Osteoblast (primary cell): ENCODE measurements at regions not wholly inside any gene's neighbourhood (a gene's known extent, or its start where the extent isn't known, plus 50 kb on each side); places are given as distances from the start of the nearest gene placed in this dataset.
"Not testable (repeated sequence)": the region's sequence is repeated elsewhere in the genome, so short reads cannot be mapped to it uniquely, and the experiment has no call there.

Source experiments
- DNase-seq: peaks from one replicate; pipeline ENCODE4 v3.0.0; 2011; ENCODE audit warnings: low spot score, mixed read lengths; ENCODE audit not compliant: insufficient read length; ENCODE audit errors: missing footprints
- H2AFZ ChIP-seq: 2 replicates; pipeline ENCODE4 v1.6.0; 2011; ENCODE audit warnings: mild to moderate bottlenecking, low read length
- H3K27ac ChIP-seq: 2 replicates; pipeline ENCODE4 v1.5.1; 2011; ENCODE audit warnings: mild to moderate bottlenecking, low read depth, low read length, moderate library complexity
- H3K27me3 ChIP-seq: 2 replicates; pipeline ENCODE4 v1.6.0; 2012; ENCODE audit warnings: mild to moderate bottlenecking, control low read depth, inconsistent platforms, low read length, moderate library complexity; ENCODE audit not compliant: insufficient read depth
- H3K36me3 ChIP-seq: 2 replicates; pipeline ENCODE4 v1.5.1; 2011; ENCODE audit warnings: mild to moderate bottlenecking, low read length, control low read depth, moderate library complexity; ENCODE audit not compliant: insufficient read depth
- H3K4me1 ChIP-seq: 2 replicates; pipeline ENCODE4 v1.5.1; 2011; ENCODE audit warnings: mild to moderate bottlenecking, low read length, control low read depth, moderate library complexity; ENCODE audit not compliant: insufficient read depth
- H3K4me2 ChIP-seq: 2 replicates; pipeline ENCODE4 v1.6.0; 2011; ENCODE audit warnings: mild to moderate bottlenecking, low read length; ENCODE audit not compliant: insufficient read depth
- H3K4me3 ChIP-seq: fragments of 200-600 bp; sonication (generic); 3 replicates; pipeline ENCODE4 v1.5.1; 2012; ENCODE audit warnings: mild to moderate bottlenecking, low read length, inconsistent platforms; ENCODE audit not compliant: insufficient read depth
- H3K79me2 ChIP-seq: 2 replicates; pipeline ENCODE4 v1.6.0; 2012; ENCODE audit warnings: mild to moderate bottlenecking, low read length, control low read depth, inconsistent platforms; ENCODE audit not compliant: insufficient read depth
- H3K9me3 ChIP-seq: 2 replicates; pipeline ENCODE4 v1.5.1; 2011; ENCODE audit warnings: low read depth, low read length, control low read depth
- H4K20me1 ChIP-seq: 2 replicates; pipeline ENCODE4 v1.6.0; 2012; ENCODE audit warnings: mild to moderate bottlenecking, low read length, control low read depth; ENCODE audit not compliant: insufficient read depth

- not testable (repeated sequence) for H3K36me3 ChIP-seq, H2AFZ ChIP-seq, H3K79me2 ChIP-seq, DNase-seq, H3K4me3 ChIP-seq, H3K27ac ChIP-seq, H3K4me1 ChIP-seq, H3K9me3 ChIP-seq, H4K20me1 ChIP-seq, H3K4me2 ChIP-seq, H3K27me3 ChIP-seq
Measured at GRCh38 chr10:38242061-38242649, 148.0 kb downstream of the ZNF37A start.

GRCh38 chr10:38248113-38248512, 154.0 kb downstream of the ZNF37A start:
- not testable (repeated sequence) for H3K4me3 ChIP-seq, H3K27ac ChIP-seq, H3K4me1 ChIP-seq, H3K36me3 ChIP-seq, H3K4me2 ChIP-seq, H4K20me1 ChIP-seq, DNase-seq, H3K9me3 ChIP-seq, H2AFZ ChIP-seq, H3K79me2 ChIP-seq, H3K27me3 ChIP-seq

DNA sequence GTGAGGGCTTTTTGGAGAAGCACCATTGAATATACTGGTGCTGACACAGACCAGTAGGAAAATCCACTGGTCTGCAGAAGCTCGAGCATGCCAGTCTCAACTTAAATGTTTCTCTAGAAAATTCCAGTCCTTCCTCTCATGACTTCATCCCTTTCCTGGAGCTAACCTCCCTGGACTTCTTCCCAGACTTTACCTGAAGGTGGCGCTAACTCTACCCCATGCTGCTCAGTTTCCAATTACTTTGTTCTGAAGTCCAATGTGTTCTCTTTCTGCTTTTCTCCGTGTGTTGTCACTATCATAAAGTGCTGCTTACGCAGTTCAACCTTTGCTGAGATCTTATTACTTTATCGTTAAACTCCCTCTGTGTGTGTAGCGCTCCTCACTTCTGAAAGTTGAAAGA, 158.4 kb downstream of the ZNF37A start:
- H3K4me2 ChIP-seq, H3K27ac ChIP-seq, H3K27me3 ChIP-seq, H3K36me3 ChIP-seq, H2AFZ ChIP-seq, H3K79me2 ChIP-seq, H4K20me1 ChIP-seq, H3K9me3 ChIP-seq, DNase-seq, H3K4me3 ChIP-seq, H3K4me1 ChIP-seq: not testable (repeated sequence)

DNA sequence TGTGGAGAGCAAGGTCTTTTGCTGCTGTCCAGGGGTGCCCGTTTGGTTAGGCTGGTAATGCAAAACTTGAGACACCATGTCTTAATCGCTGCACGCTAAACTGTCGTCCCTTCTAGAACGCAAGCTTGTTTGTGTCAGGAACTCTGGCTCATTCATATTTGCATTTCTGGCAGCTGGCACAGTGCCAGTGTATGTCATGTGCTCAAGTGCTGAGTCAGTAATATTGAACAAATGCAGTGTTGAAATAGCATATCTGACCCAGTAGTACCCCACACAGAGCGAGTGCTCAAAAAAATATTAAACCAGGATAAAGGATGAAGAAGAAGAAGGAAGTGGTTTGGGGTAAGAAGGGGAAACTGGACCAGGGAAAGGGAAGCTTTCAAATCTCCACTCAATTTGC, 173.4 kb downstream of the ZNF37A start:
- H4K20me1 ChIP-seq: not testable (repeated sequence)

DNA sequence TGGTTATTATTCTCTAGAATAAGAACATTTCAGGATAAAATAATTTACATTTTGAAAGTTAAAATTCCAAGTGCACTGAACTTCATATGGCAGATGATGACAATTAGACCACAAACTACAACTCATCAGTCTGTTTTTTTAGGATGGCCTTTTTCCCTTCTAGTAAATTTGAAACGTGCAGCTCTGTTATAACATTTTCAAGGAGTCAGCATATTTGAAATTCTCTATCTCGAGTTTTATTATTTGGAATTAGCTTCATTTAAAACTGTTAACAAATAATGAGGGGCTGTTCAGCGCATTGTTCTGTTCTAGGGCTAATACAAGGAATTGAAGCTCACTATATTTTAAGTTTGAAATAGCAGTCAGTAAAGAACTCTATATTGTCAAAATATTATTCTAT, 176.9 kb downstream of the ZNF37A start:
- H3K79me2 ChIP-seq, DNase-seq, H3K27me3 ChIP-seq, H3K9me3 ChIP-seq, H3K4me3 ChIP-seq, H2AFZ ChIP-seq, H3K4me1 ChIP-seq, H3K4me2 ChIP-seq, H3K36me3 ChIP-seq, H3K27ac ChIP-seq, H4K20me1 ChIP-seq: not testable (repeated sequence)

More for the DNA sequence above, 173.4 kb downstream of the ZNF37A start:
- not testable (repeated sequence) for H3K36me3 ChIP-seq, H2AFZ ChIP-seq, H3K4me1 ChIP-seq, H3K27me3 ChIP-seq, H3K9me3 ChIP-seq, H3K4me2 ChIP-seq, DNase-seq, H3K4me3 ChIP-seq, H3K27ac ChIP-seq, H3K79me2 ChIP-seq

DNA sequence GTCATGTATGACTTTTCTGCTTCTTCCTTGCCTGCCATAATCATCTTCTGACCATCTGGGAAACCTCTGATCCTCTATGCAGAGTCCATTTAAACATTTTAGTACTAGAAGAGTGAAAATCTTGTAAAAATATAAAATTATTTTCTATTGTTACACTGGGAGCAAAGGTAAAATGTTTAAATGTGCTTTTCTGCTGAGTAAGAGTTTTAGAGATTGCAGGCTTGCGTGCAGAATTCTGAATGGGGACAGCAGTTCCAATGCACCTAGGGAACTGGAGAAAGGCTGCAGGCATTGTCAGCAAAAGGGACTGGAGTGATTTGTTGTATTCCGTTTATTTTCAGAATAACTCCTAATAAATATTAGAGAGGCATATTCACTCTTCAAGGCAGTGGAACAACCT, 180.7 kb downstream of the ZNF37A start:
- H3K4me1 ChIP-seq, H3K9me3 ChIP-seq, H3K36me3 ChIP-seq, H2AFZ ChIP-seq, H3K79me2 ChIP-seq, H3K27me3 ChIP-seq, H4K20me1 ChIP-seq, H3K4me3 ChIP-seq, H3K27ac ChIP-seq, H3K4me2 ChIP-seq, DNase-seq: not testable (repeated sequence)

- not testable (repeated sequence) for H3K79me2 ChIP-seq, H4K20me1 ChIP-seq, H3K27ac ChIP-seq, DNase-seq, H3K36me3 ChIP-seq, H3K27me3 ChIP-seq, H3K9me3 ChIP-seq, H2AFZ ChIP-seq, H3K4me1 ChIP-seq, H3K4me3 ChIP-seq, H3K4me2 ChIP-seq
Measured at GRCh38 chr10:38292560-38292959, 198.4 kb downstream of the ZNF37A start.

DNA sequence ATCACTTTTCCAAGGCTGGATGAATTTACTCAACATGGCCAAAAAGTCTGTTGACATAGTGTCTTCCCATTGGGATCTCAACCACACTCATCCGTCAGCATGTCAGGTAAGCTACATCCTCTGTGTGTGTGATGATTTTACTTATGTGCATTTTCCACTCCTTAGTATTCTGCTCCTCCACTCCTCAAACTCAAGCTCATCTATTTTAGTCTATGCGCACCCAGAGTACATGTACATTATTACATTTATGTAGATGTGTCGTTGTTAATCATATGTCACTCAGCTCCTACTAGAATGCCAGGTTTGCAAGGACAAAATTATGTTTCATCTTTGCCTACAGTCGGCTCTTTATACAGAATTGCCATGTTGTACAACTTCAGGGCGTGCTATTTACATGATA, 216.0 kb downstream of the ZNF37A start:
- H2AFZ ChIP-seq, H3K79me2 ChIP-seq, H3K9me3 ChIP-seq, H3K27ac ChIP-seq, H3K4me1 ChIP-seq, H3K36me3 ChIP-seq, H3K4me2 ChIP-seq, H4K20me1 ChIP-seq, H3K27me3 ChIP-seq, H3K4me3 ChIP-seq, DNase-seq: not testable (repeated sequence)

DNA sequence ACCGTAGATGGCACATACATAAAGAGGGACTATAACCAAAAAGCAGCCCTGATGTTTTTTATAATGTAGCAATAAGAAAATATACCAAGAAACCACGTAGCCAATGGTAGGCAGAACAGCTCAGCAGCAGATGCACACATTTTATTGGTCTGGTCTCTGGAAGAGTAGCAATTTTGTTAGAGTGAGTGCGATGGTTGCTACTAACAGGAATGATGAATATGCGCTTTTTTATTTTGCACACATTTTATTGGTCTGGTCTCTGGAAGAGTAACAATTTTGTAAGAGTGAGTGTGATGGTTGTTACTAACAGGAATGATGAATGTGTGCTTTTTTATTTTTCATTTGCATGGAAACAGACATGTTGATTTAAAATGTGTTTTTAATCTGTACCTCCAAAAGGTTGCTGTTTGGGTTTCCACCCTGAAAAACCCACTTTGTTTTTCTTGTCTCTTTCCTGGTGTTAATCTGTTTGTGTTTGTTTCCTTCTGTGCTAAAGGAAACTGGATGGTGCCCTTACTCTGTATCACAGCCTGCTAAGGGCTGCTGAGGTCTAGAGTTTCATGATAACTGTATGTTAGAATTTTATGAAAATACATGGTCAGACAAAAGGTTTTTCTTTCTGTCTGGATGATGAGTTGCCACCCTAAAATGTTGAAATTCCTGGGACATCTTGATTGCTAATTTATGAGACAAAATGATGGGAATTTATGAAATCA, 221.1 kb downstream of the ZNF37A start:
- H3K4me2 ChIP-seq, H3K27me3 ChIP-seq, H3K79me2 ChIP-seq, H3K27ac ChIP-seq, DNase-seq, H3K36me3 ChIP-seq, H3K4me3 ChIP-seq, H4K20me1 ChIP-seq, H2AFZ ChIP-seq, H3K9me3 ChIP-seq, H3K4me1 ChIP-seq: not testable (repeated sequence)
